ENCODE measurements at regions not wholly inside any gene's neighbourhood (a gene's known extent, or its start where the extent isn't known, plus 50 kb on each side); places are given as distances from the start of the nearest gene placed in this dataset.

DNA sequence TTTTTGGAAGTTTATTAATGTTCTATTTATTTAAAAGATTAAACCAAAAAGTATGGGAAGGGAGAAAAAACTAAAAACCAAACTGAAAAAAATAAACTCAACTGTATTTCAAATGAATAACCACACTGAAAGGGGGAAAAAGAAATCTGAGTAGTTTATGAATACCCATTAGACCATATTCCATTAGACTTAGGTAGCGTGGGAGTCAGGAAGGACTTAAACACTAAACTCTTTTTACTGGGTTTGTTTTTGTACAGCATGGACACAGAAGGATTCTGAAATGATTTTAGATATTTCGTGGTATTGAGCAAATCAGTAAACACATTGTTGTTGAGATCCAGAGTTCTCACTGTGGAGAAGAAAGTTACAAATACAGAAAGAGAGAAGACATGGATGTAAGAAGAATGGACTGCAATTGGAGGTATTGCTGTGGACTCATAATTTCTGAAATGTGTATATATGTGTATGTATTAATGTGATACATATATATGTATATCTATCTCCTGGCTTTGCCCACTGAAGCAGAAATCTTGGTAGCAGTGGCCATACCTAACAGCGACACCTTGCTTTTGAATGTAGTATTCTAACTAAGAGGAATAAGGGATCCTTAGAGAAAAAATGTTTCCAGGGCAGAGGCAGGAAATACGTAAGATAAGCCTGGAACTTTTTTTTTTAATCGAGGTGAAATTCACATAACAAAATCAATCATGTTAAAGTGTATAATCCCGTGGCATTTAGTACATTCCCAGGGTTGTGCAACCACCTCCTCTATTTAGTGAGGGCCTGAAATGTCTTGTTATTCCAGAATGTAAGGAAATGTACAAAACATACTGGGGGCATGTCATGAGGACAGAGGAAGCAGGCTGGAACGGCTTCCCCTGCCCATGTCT, 228.8 kb downstream of the SMARCA2 start:
- TF ChIP-seq EZH2phosphoT487 (IDR thresholded peaks at IDR 0.05; ENCODE audit: borderline replicate concordance), result no peak
- TF ChIP-seq, protein P1, sequence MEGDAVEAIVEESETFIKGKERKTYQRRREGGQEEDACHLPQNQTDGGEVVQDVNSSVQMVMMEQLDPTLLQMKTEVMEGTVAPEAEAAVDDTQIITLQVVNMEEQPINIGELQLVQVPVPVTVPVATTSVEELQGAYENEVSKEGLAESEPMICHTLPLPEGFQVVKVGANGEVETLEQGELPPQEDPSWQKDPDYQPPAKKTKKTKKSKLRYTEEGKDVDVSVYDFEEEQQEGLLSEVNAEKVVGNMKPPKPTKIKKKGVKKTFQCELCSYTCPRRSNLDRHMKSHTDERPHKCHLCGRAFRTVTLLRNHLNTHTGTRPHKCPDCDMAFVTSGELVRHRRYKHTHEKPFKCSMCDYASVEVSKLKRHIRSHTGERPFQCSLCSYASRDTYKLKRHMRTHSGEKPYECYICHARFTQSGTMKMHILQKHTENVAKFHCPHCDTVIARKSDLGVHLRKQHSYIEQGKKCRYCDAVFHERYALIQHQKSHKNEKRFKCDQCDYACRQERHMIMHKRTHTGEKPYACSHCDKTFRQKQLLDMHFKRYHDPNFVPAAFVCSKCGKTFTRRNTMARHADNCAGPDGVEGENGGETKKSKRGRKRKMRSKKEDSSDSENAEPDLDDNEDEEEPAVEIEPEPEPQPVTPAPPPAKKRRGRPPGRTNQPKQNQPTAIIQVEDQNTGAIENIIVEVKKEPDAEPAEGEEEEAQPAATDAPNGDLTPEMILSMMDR (conservative IDR thresholded peaks at IDR 0.05; ENCODE audit: low read length), result no peak
- Histone ChIP-seq H3K4me2 (ENCODE audit: low read depth, low read length, poor library complexity, severe bottlenecking) (no peak overlapping the region), H3K4me3 (ENCODE audit: low read length, poor library complexity, severe bottlenecking) (no peak overlapping the region), H3F3A (ENCODE audit: low read depth) (no peaks in the 10 kb centered on the region), H2AFZ (ENCODE audit: low read length) (no peak overlapping the region), H3K36me3 (ENCODE audit: insufficient read depth, low read length) (no peaks in the 10 kb centered on the region), H3K79me2 (ENCODE audit: insufficient read depth, low read length) (no peaks in the 10 kb centered on the region), H3K27me3 (ENCODE audit: insufficient read depth, low read length, poor library complexity, severe bottlenecking) (peaks cover 14% of the 10 kb centered on the region), H3K4me1 (ENCODE audit: insufficient read depth, low read length, poor library complexity, severe bottlenecking) (peaks cover 8% of the 10 kb centered on the region), H3K9me2 (replicated peaks; ENCODE audit: low read depth, low read length) (no peaks in the 10 kb centered on the region), H4K20me1 (ENCODE audit: insufficient read depth, low read length, poor library complexity, severe bottlenecking) (no peaks in the 10 kb centered on the region), H3K9ac (ENCODE audit: low read depth, low read length, poor library complexity, severe bottlenecking) (no peak overlapping the region), H3K9me3 (ENCODE audit: insufficient read depth, low read depth, low read length) (no peaks in the 10 kb centered on the region)

DNA sequence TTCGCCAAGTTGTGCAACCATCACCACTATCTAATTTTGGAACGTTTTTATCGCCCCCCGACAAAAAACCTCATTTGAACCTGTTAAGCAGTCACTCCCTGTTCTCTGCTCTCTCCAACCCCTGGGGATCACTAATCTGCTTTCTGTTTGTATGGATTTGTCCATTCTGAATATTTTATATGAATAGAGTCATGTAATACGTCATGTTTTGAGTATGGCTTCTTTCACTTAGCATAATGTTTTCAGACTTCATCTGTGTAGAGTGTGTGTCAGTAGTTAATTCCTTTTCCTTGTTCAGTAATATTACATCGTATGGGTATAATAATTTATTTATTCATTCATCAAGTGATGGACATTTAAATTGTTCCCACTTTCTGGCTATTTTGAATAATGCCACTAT, 232.2 kb downstream of the SMARCA2 start:
- Histone ChIP-seq H3K36me3 (ENCODE audit: insufficient read depth, low read length) (no peaks in the 10 kb centered on the region), H2AFZ (ENCODE audit: low read length) (no peak overlapping the region), H3K4me2 (ENCODE audit: low read depth, low read length, poor library complexity, severe bottlenecking) (no peak overlapping the region), H3K9me3 (ENCODE audit: insufficient read depth, low read depth, low read length) (no peaks in the 10 kb centered on the region), H3K4me3 (ENCODE audit: low read length, poor library complexity, severe bottlenecking) (no peak overlapping the region), H3K27me3 (ENCODE audit: insufficient read depth, low read length, poor library complexity, severe bottlenecking) (no peaks in the 10 kb centered on the region), H3K79me2 (ENCODE audit: insufficient read depth, low read length) (no peaks in the 10 kb centered on the region), H3K4me1 (ENCODE audit: insufficient read depth, low read length, poor library complexity, severe bottlenecking) (peaks cover 5% of the 10 kb centered on the region), H3K9ac (ENCODE audit: low read depth, low read length, poor library complexity, severe bottlenecking) (no peak overlapping the region), H3K9me2 (replicated peaks; ENCODE audit: low read depth, low read length) (no peaks in the 10 kb centered on the region), H3F3A (ENCODE audit: low read depth) (no peaks in the 10 kb centered on the region), H4K20me1 (ENCODE audit: insufficient read depth, low read length, poor library complexity, severe bottlenecking) (no peaks in the 10 kb centered on the region)
- TF ChIP-seq, protein P1 (conservative IDR thresholded peaks at IDR 0.05; ENCODE audit: low read length), result no peak
- TF ChIP-seq EZH2phosphoT487 (IDR thresholded peaks at IDR 0.05; ENCODE audit: borderline replicate concordance), result no peak

DNA sequence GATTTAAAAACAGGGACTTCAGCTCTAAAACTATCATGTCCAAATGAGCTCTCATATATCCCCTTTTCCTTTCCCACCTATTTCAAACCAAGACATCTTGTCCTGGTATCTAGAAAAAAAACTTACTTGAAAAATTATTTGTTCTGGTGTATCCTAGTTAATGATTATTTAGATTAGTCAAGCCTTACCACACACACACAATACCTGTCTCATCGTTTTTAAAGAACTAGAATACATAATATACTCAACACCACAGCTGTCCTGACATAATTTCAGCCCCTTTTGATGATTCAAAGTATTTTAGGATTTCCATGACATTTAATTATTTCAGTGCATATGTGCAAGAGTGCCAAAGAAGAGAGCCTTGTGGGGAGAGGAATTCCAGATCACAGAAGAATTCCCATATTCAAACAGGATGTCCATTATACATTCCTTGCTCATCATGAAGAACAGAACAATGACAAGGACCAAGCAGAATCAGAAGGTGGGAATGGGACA, 233.7 kb downstream of the SMARCA2 start:
- Histone ChIP-seq H3K9me2 (replicated peaks; ENCODE audit: low read depth, low read length) (no peaks in the 10 kb centered on the region), H3K36me3 (ENCODE audit: insufficient read depth, low read length) (no peaks in the 10 kb centered on the region), H3K79me2 (ENCODE audit: insufficient read depth, low read length) (no peaks in the 10 kb centered on the region), H3K4me1 (ENCODE audit: insufficient read depth, low read length, poor library complexity, severe bottlenecking) (no peaks in the 10 kb centered on the region), H3K9ac (ENCODE audit: low read depth, low read length, poor library complexity, severe bottlenecking) (no peak overlapping the region), H3K4me2 (ENCODE audit: low read depth, low read length, poor library complexity, severe bottlenecking) (no peak overlapping the region), H2AFZ (ENCODE audit: low read length) (no peak overlapping the region), H4K20me1 (ENCODE audit: insufficient read depth, low read length, poor library complexity, severe bottlenecking) (no peaks in the 10 kb centered on the region), H3F3A (ENCODE audit: low read depth) (no peaks in the 10 kb centered on the region), H3K9me3 (ENCODE audit: insufficient read depth, low read depth, low read length) (no peaks in the 10 kb centered on the region), H3K27me3 (ENCODE audit: insufficient read depth, low read length, poor library complexity, severe bottlenecking) (no peaks in the 10 kb centered on the region), H3K4me3 (ENCODE audit: low read length, poor library complexity, severe bottlenecking) (no peak overlapping the region)
- no peak for TF ChIP-seq EZH2phosphoT487 (IDR thresholded peaks at IDR 0.05; ENCODE audit: borderline replicate concordance)
- TF ChIP-seq, protein P1 (conservative IDR thresholded peaks at IDR 0.05; ENCODE audit: low read length), result no peak

Data from Loucy (cell line).